OCI-LY7 (cell line): ENCODE measurements at regions not wholly inside any gene's neighbourhood (a gene's known extent, or its start where the extent isn't known, plus 50 kb on each side); places are given as distances from the start of the nearest gene placed in this dataset.
"Not testable (repeated sequence)": the region's sequence is repeated elsewhere in the genome, so short reads cannot be mapped to it uniquely, and the experiment has no call there.

Experiments
- BruUV-seq: library from RNA; stranded (reverse); fragments of 400-500 nt; replicated peaks from 2 replicates; lab custom pipeline; 2021; lab: Mats Ljungman, UMichigan
- CTCF ChIA-PET: fragments of 300-600 bp; sonication (Branson Sonifier 250); formaldehyde crosslinking; loops from one replicate; lab custom pipeline; 2022; ENCODE audit warnings: antibody characterized with exemption; ENCODE audit not compliant: unreplicated experiment; lab: Charles Lee
- POLR2A ChIA-PET: fragments of 300-600 bp; sonication (Branson Sonifier 250); formaldehyde crosslinking; loops from one replicate; lab custom pipeline; 2022; ENCODE audit warnings: antibody characterized with exemption; lab: Charles Lee
- DNase-seq: peaks from one replicate; pipeline ENCODE4 v3.0.0-alpha.2; 2015; ENCODE audit warnings: low spot score
- H2AFZ ChIP-seq: fragments of 200-600 bp; sonication (generic), shearing (Covaris generic); 2 replicates; pipeline ENCODE4 v1.6.1; 2014; ENCODE audit warnings: mild to moderate bottlenecking, antibody characterized with exemption, low read length, moderate library complexity
- H3K27ac ChIP-seq: fragments of 200-600 bp; sonication (generic); 2 replicates; pipeline ENCODE4 v1.5.1; 2014; ENCODE audit warnings: mixed run types, low read depth, mild to moderate bottlenecking, moderate library complexity, low read length, inconsistent platforms; ENCODE audit not compliant: poor library complexity, severe bottlenecking
- H3K36me3 ChIP-seq: fragments of 200-600 bp; sonication (generic); 2 replicates; pipeline ENCODE4 v1.6.1; 2014; ENCODE audit warnings: mild to moderate bottlenecking, antibody characterized with exemption, low read length, moderate library complexity, mixed read lengths; ENCODE audit not compliant: insufficient read depth
- H3K4me1 ChIP-seq: fragments of 200-600 bp; sonication (generic); 2 replicates; pipeline ENCODE4 v1.5.1; 2014; ENCODE audit warnings: mild to moderate bottlenecking, low read length; ENCODE audit not compliant: insufficient read depth, poor library complexity, severe bottlenecking
- H3K4me2 ChIP-seq: fragments of 200-600 bp; sonication (generic); 2 replicates; pipeline ENCODE4 v1.6.1; 2014; ENCODE audit warnings: mild to moderate bottlenecking, low read length
- H3K4me3 ChIP-seq: fragments of 200-600 bp; sonication (generic); 2 replicates; pipeline ENCODE4 v1.5.1; 2014; ENCODE audit warnings: mild to moderate bottlenecking, low read depth, low read length; ENCODE audit not compliant: poor library complexity, severe bottlenecking
- H3K79me2 ChIP-seq: fragments of 200-600 bp; sonication (generic); 2 replicates; pipeline ENCODE4 v1.6.1; 2016; ENCODE audit warnings: low read depth, mild to moderate bottlenecking, low read length, moderate library complexity, mixed read lengths; ENCODE audit not compliant: insufficient read depth
- H3K9me2 ChIP-seq: fragments of 200-600 bp; sonication (generic); 2 replicates; pipeline ENCODE4 v1.6.1; 2016; ENCODE audit warnings: mild to moderate bottlenecking, low read length, mixed read lengths; ENCODE audit not compliant: insufficient read depth
- H3K9me3 ChIP-seq: fragments of 200-600 bp; sonication (generic); 2 replicates; pipeline ENCODE4 v1.6.1; 2014; ENCODE audit warnings: mild to moderate bottlenecking, mixed run types, low read length, mixed read lengths
- H4K20me1 ChIP-seq: fragments of 200-600 bp; sonication (generic); 2 replicates; pipeline ENCODE4 v1.6.1; 2014; ENCODE audit warnings: mild to moderate bottlenecking, antibody characterized with exemption, low read length, moderate library complexity, mixed read lengths; ENCODE audit not compliant: insufficient read depth
- CTCF ChIP-seq: fragments of 200-600 bp; sonication (generic); conservative IDR thresholded peaks from 2 replicates; pipeline ENCODE4 v1.5.1; 2014; ENCODE audit warnings: mild to moderate bottlenecking, antibody characterized with exemption, low read length, moderate library complexity, mixed read lengths
- EZH2phosphoT487 ChIP-seq: fragments of 200-600 bp; sonication (generic); IDR thresholded peaks from 2 replicates; pipeline ENCODE4 v1.6.1; 2018; ENCODE audit warnings: low read depth, borderline replicate concordance, mild to moderate bottlenecking, mixed run types, antibody characterized with exemption, low read length, moderate library complexity, mixed read lengths
- intact Hi-C: fragments of 100-400 bp; cut with micrococcal nuclease; formaldehyde crosslinking; loops from one replicate; pipeline ENCODE4 v1.10.0; 2022; ENCODE audit not compliant: unreplicated experiment

- POLR2A ChIA-PET: no interaction called here
- no peak for TF ChIP-seq CTCF
- no peak for TF ChIP-seq EZH2phosphoT487
Measured at GRCh38 chr4:179352221-179352620, 1910.0 kb upstream of the AGA start.

GRCh38 chr4:179353786-179354185, 1911.5 kb upstream of the AGA start:
- Histone ChIP-seq H3K36me3 (no peaks in the 10 kb centered on the region), H3K27ac (no peak overlapping the region), H4K20me1 (no peaks in the 10 kb centered on the region), H3K4me1 (no peaks in the 10 kb centered on the region), H3K4me2 (no peak overlapping the region), H3K9me2 (no peaks in the 10 kb centered on the region), H3K9me3 (no peaks in the 10 kb centered on the region), H3K4me3 (no peak overlapping the region), H3K79me2 (no peaks in the 10 kb centered on the region), H2AFZ (no peak overlapping the region)
- ChIA-PET CTCF (no interaction called here), POLR2A (no interaction called here)
- intact Hi-C loops: no loop called here
- no TSS peak for BruUV-seq
- TF ChIP-seq EZH2phosphoT487: no peak
- TF ChIP-seq CTCF: no peak
- no peak for DNase-seq

More at GRCh38 chr4:179352221-179352620, 1910.0 kb upstream of the AGA start:
- Histone ChIP-seq H3K4me1 (no peaks in the 10 kb centered on the region), H3K4me3 (no peak overlapping the region), H3K4me2 (no peak overlapping the region), H3K9me3 (no peaks in the 10 kb centered on the region), H3K36me3 (no peaks in the 10 kb centered on the region), H4K20me1 (no peaks in the 10 kb centered on the region), H3K79me2 (no peaks in the 10 kb centered on the region), H3K9me2 (no peaks in the 10 kb centered on the region), H2AFZ (no peak overlapping the region), H3K27ac (no peak overlapping the region)
- no peak for DNase-seq
- intact Hi-C loops: no loop called here
- no TSS peak for BruUV-seq
- CTCF ChIA-PET: no interaction called here

- H3K9me2 ChIP-seq: no peaks in the 10 kb centered on the region
- H3K36me3 ChIP-seq: no peaks in the 10 kb centered on the region
- H2AFZ ChIP-seq: no peak overlapping the region
- BruUV-seq: no TSS peak
- H4K20me1 ChIP-seq: no peaks in the 10 kb centered on the region
- CTCF ChIA-PET: no interaction called here
- TF ChIP-seq EZH2phosphoT487: no peak
- TF ChIP-seq CTCF: no peak
- no peaks in the 10 kb centered on the region for H3K79me2 ChIP-seq
- H3K4me1 ChIP-seq: no peaks in the 10 kb centered on the region
- no peak overlapping the region for H3K4me2 ChIP-seq
- no peak overlapping the region for H3K27ac ChIP-seq
- no peaks in the 10 kb centered on the region for H3K9me3 ChIP-seq
- intact Hi-C loops: no loop called here
- POLR2A ChIA-PET: no interaction called here
- H3K4me3 ChIP-seq: no peak overlapping the region
- DNase-seq: no peak
Measured at GRCh38 chr4:179361978-179362486, 1919.8 kb upstream of the AGA start.

GRCh38 chr4:179365932-179366331, 1923.7 kb upstream of the AGA start:
- POLR2A ChIA-PET, BruUV-seq: not testable (repeated sequence)

More at GRCh38 chr4:179365932-179366331, 1923.7 kb upstream of the AGA start:
- H2AFZ ChIP-seq, DNase-seq, intact Hi-C loops, H3K36me3 ChIP-seq, H3K4me1 ChIP-seq, H3K79me2 ChIP-seq, H3K9me3 ChIP-seq, H4K20me1 ChIP-seq, CTCF ChIA-PET, H3K4me2 ChIP-seq, H3K4me3 ChIP-seq, H3K9me2 ChIP-seq, H3K27ac ChIP-seq: not testable (repeated sequence)
